ENCODE measurements at regions not wholly inside any gene's neighbourhood (a gene's known extent, or its start where the extent isn't known, plus 50 kb on each side); places are given as distances from the start of the nearest gene placed in this dataset.
"Not testable (repeated sequence)": the region's sequence is repeated elsewhere in the genome, so short reads cannot be mapped to it uniquely, and the experiment has no call there.

- Histone ChIP-seq H4K20me1 (ENCODE audit: insufficient read depth, low read length) (no peaks in the 10 kb centered on the region), H3K27me3 (ENCODE audit: insufficient read depth, low read length, poor library complexity) (no peaks in the 10 kb centered on the region), H3K79me2 (ENCODE audit: insufficient read depth, low read length) (no peaks in the 10 kb centered on the region), H3K4me1 (ENCODE audit: insufficient read depth, low read length) (no peaks in the 10 kb centered on the region), H3K36me3 (ENCODE audit: insufficient read depth, low read length) (no peaks in the 10 kb centered on the region), H3K4me2 (ENCODE audit: insufficient read depth, low read length) (no peak overlapping the region), H3K9ac (ENCODE audit: low read depth, low read length) (no peak overlapping the region), H2AFZ (ENCODE audit: low read depth, low read length) (no peak overlapping the region), H3K9me3 (ENCODE audit: insufficient read depth, low read length, severe bottlenecking) (no peaks in the 10 kb centered on the region), H3K4me3 (ENCODE audit: low read depth in 1 of 2, low read length in 2 of 2) (no peak overlapping the region), H3K27ac (ENCODE audit: low read length) (no peak overlapping the region)
- DNase-seq (no peak), ATAC-seq (ENCODE audit: insufficient read depth, low read depth) (no peak)
- TF ChIP-seq EZH2 (IDR thresholded peaks at IDR 0.05; ENCODE audit: borderline replicate concordance, low read depth, low read length, severe bottlenecking): no peak
Measured at GRCh38 chrX:46234775-46235174, 310.4 kb downstream of the ZNF674 start.

- no peak for TF ChIP-seq CTCF (IDR thresholded peaks at IDR 0.05; ENCODE audit: borderline replicate concordance, extremely low read depth, low read length, poor library complexity, severe bottlenecking)
- TF ChIP-seq EZH2 (IDR thresholded peaks at IDR 0.05; ENCODE audit: borderline replicate concordance, low read depth, low read length, severe bottlenecking): no peak
- no peaks in the 10 kb centered on the region for H4K20me1 ChIP-seq (ENCODE audit: insufficient read depth, low read length)
- no peak overlapping the region for H3K4me3 ChIP-seq (ENCODE audit: low read depth in 1 of 2, low read length in 2 of 2)
- no peak overlapping the region for H3K27ac ChIP-seq (ENCODE audit: low read length)
- no peak overlapping the region for H3K9ac ChIP-seq (ENCODE audit: low read depth, low read length)
- DNase-seq (no peak), ATAC-seq (ENCODE audit: insufficient read depth, low read depth) (no peak)
- no peaks in the 10 kb centered on the region for H3K9me3 ChIP-seq (ENCODE audit: insufficient read depth, low read length, severe bottlenecking)
- H3K27me3 ChIP-seq (ENCODE audit: insufficient read depth, low read length, poor library complexity): no peaks in the 10 kb centered on the region
- no peaks in the 10 kb centered on the region for H3K79me2 ChIP-seq (ENCODE audit: insufficient read depth, low read length)
- no peak overlapping the region for H2AFZ ChIP-seq (ENCODE audit: low read depth, low read length)
- H3K36me3 ChIP-seq (ENCODE audit: insufficient read depth, low read length): no peaks in the 10 kb centered on the region
- H3K4me1 ChIP-seq (ENCODE audit: insufficient read depth, low read length): no peaks in the 10 kb centered on the region
- no peak overlapping the region for H3K4me2 ChIP-seq (ENCODE audit: insufficient read depth, low read length)
Measured at GRCh38 chrX:46228389-46228788, 316.8 kb downstream of the ZNF674 start.

- DNase-seq (no peak), ATAC-seq (ENCODE audit: insufficient read depth, low read depth) (no peak)
- H3K36me3 ChIP-seq (ENCODE audit: insufficient read depth, low read length): no peaks in the 10 kb centered on the region
- no peak overlapping the region for H2AFZ ChIP-seq (ENCODE audit: low read depth, low read length)
- no peaks in the 10 kb centered on the region for H3K27me3 ChIP-seq (ENCODE audit: insufficient read depth, low read length, poor library complexity)
- TF ChIP-seq CTCF (IDR thresholded peaks at IDR 0.05; ENCODE audit: borderline replicate concordance, extremely low read depth, low read length, poor library complexity, severe bottlenecking) (no peak), EZH2 (IDR thresholded peaks at IDR 0.05; ENCODE audit: borderline replicate concordance, low read depth, low read length, severe bottlenecking) (no peak)
- no peaks in the 10 kb centered on the region for H3K9me3 ChIP-seq (ENCODE audit: insufficient read depth, low read length, severe bottlenecking)
- no peaks in the 10 kb centered on the region for H4K20me1 ChIP-seq (ENCODE audit: insufficient read depth, low read length)
- H3K79me2 ChIP-seq (ENCODE audit: insufficient read depth, low read length): no peaks in the 10 kb centered on the region
- no peak overlapping the region for H3K27ac ChIP-seq (ENCODE audit: low read length)
- H3K9ac ChIP-seq (ENCODE audit: low read depth, low read length): no peak overlapping the region
- H3K4me2 ChIP-seq (ENCODE audit: insufficient read depth, low read length): no peak overlapping the region
- H3K4me1 ChIP-seq (ENCODE audit: insufficient read depth, low read length): no peaks in the 10 kb centered on the region
- no peak overlapping the region for H3K4me3 ChIP-seq (ENCODE audit: low read depth in 1 of 2, low read length in 2 of 2)
Measured at GRCh38 chrX:46226422-46226821, 318.8 kb downstream of the ZNF674 start.

- H3K79me2 ChIP-seq (ENCODE audit: insufficient read depth, low read length); H3K4me2 ChIP-seq (ENCODE audit: insufficient read depth, low read length); H2AFZ ChIP-seq (ENCODE audit: low read depth, low read length); H3K36me3 ChIP-seq (ENCODE audit: insufficient read depth, low read length); H3K9ac ChIP-seq (ENCODE audit: low read depth, low read length); ATAC-seq (ENCODE audit: insufficient read depth, low read depth); H3K4me3 ChIP-seq (ENCODE audit: low read depth in 1 of 2, low read length in 2 of 2); DNase-seq; H4K20me1 ChIP-seq (ENCODE audit: insufficient read depth, low read length); H3K27ac ChIP-seq (ENCODE audit: low read length); H3K9me3 ChIP-seq (ENCODE audit: insufficient read depth, low read length, severe bottlenecking); H3K4me1 ChIP-seq (ENCODE audit: insufficient read depth, low read length); H3K27me3 ChIP-seq (ENCODE audit: insufficient read depth, low read length, poor library complexity): not testable (repeated sequence)
Measured at GRCh38 chrX:46223499-46223898, 321.7 kb downstream of the ZNF674 start.
